H1 (cell line): ENCODE measurements at regions not wholly inside any gene's neighbourhood (a gene's known extent, or its start where the extent isn't known, plus 50 kb on each side); places are given as distances from the start of the nearest gene placed in this dataset.

ENCODE experiments used
- CTCF ChIA-PET: fragments of 300-600 bp; sonication (Branson Sonifier 250); formaldehyde crosslinking; loops from one replicate; lab custom pipeline; 2021; ENCODE audit not compliant: partially characterized antibody; lab: Charles Lee
- POLR2A ChIA-PET: fragments of 300-600 bp; sonication (Branson Sonifier 250); formaldehyde crosslinking; loops from one replicate; lab custom pipeline; 2021; ENCODE audit warnings: inconsistent platforms; ENCODE audit not compliant: partially characterized antibody; lab: Charles Lee
- DNase-seq, 2 experiments: peaks; one replicate each; pipeline versions ENCODE4 v3.0.0 to v3.0.0-alpha.2; 2010 to 2022; ENCODE audit warnings: low spot score in 2 of 2, low read depth in 1 of 2, mixed read lengths in 1 of 2
- FAIRE-seq: peaks from 2 replicates; lab custom pipeline; 2011; peaks lifted over from hg19 to GRCh38; lab: Jason Lieb, UNC
- H2AFZ ChIP-seq: 2 replicates; pipeline ENCODE4 v1.8.1; 2012; ENCODE audit warnings: low read length, inconsistent platforms
- H2AK5ac ChIP-seq: 2 replicates; pipeline ENCODE4 v1.6.1; 2013; ENCODE audit warnings: low read depth, low read length
- H2BK120ac ChIP-seq: replicated peaks from 2 replicates; pipeline ENCODE3; 2013; ENCODE audit warnings: low read depth, low read length, inconsistent platforms
- H2BK12ac ChIP-seq: 2 replicates; pipeline ENCODE4 v1.6.1; 2013; ENCODE audit warnings: low read depth, low read length
- H2BK15ac ChIP-seq: 2 replicates; pipeline ENCODE4 v1.6.1; 2013; ENCODE audit warnings: low read length
- H2BK20ac ChIP-seq: 2 replicates; pipeline ENCODE4 v1.6.1; 2013; ENCODE audit warnings: low read length
- H2BK5ac ChIP-seq: 2 replicates; pipeline ENCODE4 v1.6.1; 2013; ENCODE audit warnings: low read depth, low read length
- H3K14ac ChIP-seq: 2 replicates; pipeline ENCODE4 v1.6.1; 2013; ENCODE audit warnings: inconsistent platforms; ENCODE audit not compliant: insufficient read length
- H3K18ac ChIP-seq: 2 replicates; pipeline ENCODE4 v1.6.1; 2013; ENCODE audit warnings: low read length; ENCODE audit errors: extremely low read depth
- H3K23ac ChIP-seq: 2 replicates; pipeline ENCODE4 v1.6.1; 2013; ENCODE audit warnings: inconsistent platforms; ENCODE audit not compliant: insufficient read length
- H3K23me2 ChIP-seq: 2 replicates; pipeline ENCODE4 v1.6.1; 2013; ENCODE audit warnings: low read depth, low read length
- H3K27ac ChIP-seq: 2 replicates; pipeline ENCODE4 v1.6.1; 2011; ENCODE audit warnings: low read depth, low read length, inconsistent platforms
- H3K27me3 ChIP-seq, 4 experiments: replicated peaks in 1 of 4; 1 replicate in 1 of 4; 2 replicates in 3 of 4; pipeline versions ENCODE4 v1.6.1 to v1.8.1; 2011 to 2013; ENCODE audit warnings: low read length in 3 of 4, mild to moderate bottlenecking in 3 of 4, inconsistent platforms in 2 of 4, mixed read lengths in 2 of 4, moderate library complexity in 1 of 4; ENCODE audit not compliant: control insufficient read depth in 3 of 4, insufficient read depth in 3 of 4; ENCODE audit errors: extremely low read depth in 1 of 4
- H3K36me3 ChIP-seq, 4 experiments: 2 replicates each; pipeline versions ENCODE4 v1.6.1 to v1.8.1; 2011 to 2013; ENCODE audit warnings: mild to moderate bottlenecking in 4 of 4, low read length in 3 of 4, moderate library complexity in 2 of 4, control low read depth in 1 of 4, inconsistent platforms in 1 of 4; ENCODE audit not compliant: insufficient read depth in 4 of 4, control insufficient read depth in 2 of 4
- H3K4ac ChIP-seq: replicated peaks from 2 replicates; pipeline ENCODE3; 2013; ENCODE audit warnings: low read length, low read depth, mixed read lengths, inconsistent platforms; ENCODE audit not compliant: insufficient read length
- H3K4me1 ChIP-seq, 4 experiments: replicated peaks in 1 of 4; 1 replicate in 1 of 4; 2 replicates in 3 of 4; pipeline versions ENCODE4 v1.6.1 to v1.8.1; 2011 to 2013; ENCODE audit warnings: low read length in 3 of 4, inconsistent platforms in 2 of 4, mixed read lengths in 1 of 4; ENCODE audit not compliant: insufficient read depth in 4 of 4, control insufficient read depth in 3 of 4
- H3K4me2 ChIP-seq, 2 experiments: 2 replicates each; pipeline versions ENCODE4 v1.6.1 to v1.8.1; 2011 to 2013; ENCODE audit warnings: low read depth in 2 of 2, low read length in 2 of 2, control low read depth in 1 of 2, inconsistent platforms in 1 of 2, mild to moderate bottlenecking in 1 of 2; ENCODE audit not compliant: insufficient read depth in 1 of 2
- H3K4me3 ChIP-seq, 4 experiments: fragments of 200-600, 300-600 bp in 1 of 4; sonication (generic), shearing (Covaris generic), sonication (Bioruptor Twin) in 1 of 4; 2 replicates each; pipeline versions ENCODE4 v1.5.1 to v1.8.1; 2011 to 2016; ENCODE audit warnings: low read length in 4 of 4, low read depth in 3 of 4, control low read depth in 2 of 4, inconsistent platforms in 2 of 4, mild to moderate bottlenecking in 2 of 4, mixed read lengths in 1 of 4, moderate library complexity in 1 of 4; ENCODE audit not compliant: insufficient read depth in 2 of 4; ENCODE audit errors: extremely low read depth in 1 of 4
- H3K56ac ChIP-seq: replicated peaks from 2 replicates; pipeline ENCODE3; 2013; ENCODE audit warnings: low read depth, mild to moderate bottlenecking, mixed read lengths, low read length, inconsistent platforms; ENCODE audit not compliant: insufficient read length
- H3K79me1 ChIP-seq: 2 replicates; pipeline ENCODE4 v1.6.1; 2013; ENCODE audit warnings: low read depth, low read length, control low read depth
- H3K79me2 ChIP-seq, 2 experiments: 2 replicates each; pipeline versions ENCODE4 v1.6.1 to v1.8.1; 2012 to 2013; ENCODE audit warnings: low read length in 2 of 2, mild to moderate bottlenecking in 2 of 2, inconsistent platforms in 1 of 2; ENCODE audit not compliant: insufficient read depth in 2 of 2, control insufficient read depth in 1 of 2
- H3K9ac ChIP-seq, 4 experiments: replicated peaks in 1 of 4; 1 replicate in 1 of 4; 2 replicates in 3 of 4; pipeline versions ENCODE4 v1.6.1 to v1.8.1; 2011 to 2013; ENCODE audit warnings: low read depth in 3 of 4, low read length in 3 of 4, control low read depth in 2 of 4, mild to moderate bottlenecking in 2 of 4, moderate library complexity in 2 of 4, inconsistent platforms in 1 of 4; ENCODE audit errors: extremely low read depth in 1 of 4
- H3K9me3 ChIP-seq, 2 experiments: 2 replicates each; pipeline versions ENCODE4 v1.6.1 to v1.8.1; 2012 to 2013; ENCODE audit warnings: mild to moderate bottlenecking in 2 of 2, moderate library complexity in 2 of 2, control low read depth in 1 of 2, inconsistent platforms in 1 of 2, low read depth in 1 of 2, low read length in 1 of 2, mixed read lengths in 1 of 2; ENCODE audit not compliant: insufficient read depth in 2 of 2
- H4K20me1 ChIP-seq, 2 experiments: replicated peaks in 1 of 2; 2 replicates each; pipeline versions ENCODE3 to v1.8.1; 2011 to 2013; ENCODE audit warnings: inconsistent platforms in 2 of 2, low read length in 2 of 2, mild to moderate bottlenecking in 1 of 2; ENCODE audit not compliant: insufficient read depth in 2 of 2, control insufficient read depth in 1 of 2
- H4K5ac ChIP-seq: 2 replicates; pipeline ENCODE4 v1.6.1; 2013; ENCODE audit warnings: low read length, low read depth, mixed read lengths, inconsistent platforms; ENCODE audit not compliant: insufficient read length
- H4K8ac ChIP-seq: 2 replicates; pipeline ENCODE4 v1.8.0; 2013; ENCODE audit warnings: mild to moderate bottlenecking, moderate library complexity, low read length, inconsistent platforms; ENCODE audit not compliant: insufficient read depth; ENCODE audit errors: extremely low read depth
- H4K91ac ChIP-seq: replicated peaks from 2 replicates; pipeline ENCODE3; 2013; ENCODE audit warnings: low read length, mixed read lengths, inconsistent platforms; ENCODE audit not compliant: insufficient read length
- CBX8 ChIP-seq: fragments of 300-800, 300-1000 bp; sonication (generic); IDR thresholded peaks from 2 replicates; pipeline ENCODE4 v1.7.1; 2016; ENCODE audit warnings: low read depth, low read length, borderline replicate concordance
- CREB1 ChIP-seq: IDR thresholded peaks from 2 replicates; pipeline ENCODE4 v1.6.1; 2012; ENCODE audit warnings: inconsistent platforms
- GABPA ChIP-seq: IDR thresholded peaks from 2 replicates; pipeline ENCODE4 v1.6.1; 2011; ENCODE audit warnings: mild to moderate bottlenecking, low read length, moderate library complexity, borderline replicate concordance; ENCODE audit not compliant: insufficient read depth
- JUN ChIP-seq: IDR thresholded peaks from 2 replicates; pipeline ENCODE4 v1.6.1; 2011; ENCODE audit warnings: low read depth, mild to moderate bottlenecking, improper control_type of control experiment, low read length
- JUND ChIP-seq: IDR thresholded peaks from 2 replicates; pipeline ENCODE4 v1.6.1; 2011; ENCODE audit warnings: mild to moderate bottlenecking, improper control_type of control experiment, low read length
- PHF8 ChIP-seq: fragments of 200-600 bp; sonication (generic); conservative IDR thresholded peaks from 2 replicates; pipeline ENCODE4 v1.7.1; 2012; ENCODE audit warnings: low read depth, mild to moderate bottlenecking, inconsistent platforms, low read length, moderate library complexity
- POLR2A ChIP-seq, 2 experiments: IDR thresholded peaks; 1 replicate in 1 of 2; 2 replicates in 1 of 2; pipeline ENCODE4 v1.6.1; 2011; ENCODE audit warnings: low read depth in 2 of 2, low read length in 2 of 2, mild to moderate bottlenecking in 2 of 2; ENCODE audit errors: control extremely low read depth in 1 of 2
- TBP ChIP-seq: IDR thresholded peaks from 2 replicates; pipeline ENCODE4 v1.6.1; 2011; ENCODE audit warnings: low read depth, low read length, improper control_type of control experiment
- TEAD4 ChIP-seq: IDR thresholded peaks from 2 replicates; pipeline ENCODE4 v1.6.1; 2012; ENCODE audit warnings: low read depth, low read length, inconsistent platforms, mixed read lengths
- WGBS, 2 experiments: shearing (Covaris generic) in 1 of 2; methylation state at CpG; one replicate each; pipeline versions ENCODE4 v1.1.6 to v1.1.7; 2013 to 2015; ENCODE audit warnings: low lambda C conversion rate in 2 of 2, mixed read lengths in 2 of 2, inconsistent platforms in 1 of 2, low coverage in 1 of 2, missing lambda C conversion rate in 1 of 2; ENCODE audit not compliant: insufficient replicate concordance in 2 of 2, insufficient coverage in 1 of 2, insufficient read length in 1 of 2; ENCODE audit errors: extremely low coverage in 1 of 2, missing lambda C conversion rate in 1 of 2; 5-methylcytosine and 5-hydroxymethylcytosine counted together
- TF ChIP-seq, protein P1 (sequence below): IDR thresholded peaks from 2 replicates; pipeline ENCODE4 v1.6.1; 2011; ENCODE audit warnings: low read depth, mild to moderate bottlenecking, low read length; ENCODE audit not compliant: insufficient read depth

GRCh38 chr22:48451891-48452290 lies 1375.8 kb downstream of the BRD1 start:
- Histone ChIP-seq H2AFZ (no peak overlapping the region), H2BK120ac (no peak overlapping the region), H4K5ac (no peak overlapping the region), H3K4me2 (no peak overlapping the region), H3K18ac (no peak overlapping the region), H3K23ac (no peak overlapping the region)
- CTCF ChIA-PET, result no interaction called here
- TF ChIP-seq CREB1, result no peak
- TF ChIP-seq JUND, result no peak
- TF ChIP-seq, protein P1, sequence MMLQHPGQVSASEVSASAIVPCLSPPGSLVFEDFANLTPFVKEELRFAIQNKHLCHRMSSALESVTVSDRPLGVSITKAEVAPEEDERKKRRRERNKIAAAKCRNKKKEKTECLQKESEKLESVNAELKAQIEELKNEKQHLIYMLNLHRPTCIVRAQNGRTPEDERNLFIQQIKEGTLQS, result no peak
- no peak for TF ChIP-seq JUN
- no peak for TF ChIP-seq TEAD4
- no peak for TF ChIP-seq POLR2A (IDR thresholded peaks at IDR 0.05; ENCODE audit: control extremely low read depth in 1 of 2, low read depth in 2 of 2, low read length in 2 of 2)
- no peak for TF ChIP-seq GABPA
- no peak for TF ChIP-seq PHF8
- TF ChIP-seq CBX8, result no peak
- TF ChIP-seq TBP, result no peak
- TF ChIP-seq, all 59 proteins: peak for 0
- WGBS, 2 experiments, result 94% methylated on average over 10 of the region's 11 CpGs; no CpG with 5 or more reads in 1 of the 2 experiments
- Histone ChIP-seq H3K4me3 (no peak overlapping the region), H4K91ac (no peak overlapping the region), H3K79me2 (no peaks in the 10 kb centered on the region), H3K23me2 (no peaks in the 10 kb centered on the region), H4K8ac (no peak overlapping the region; the same call in 1 of the 2 replicates), H3K4ac (no peak overlapping the region), H3K9me3 (no peaks in the 10 kb centered on the region), H2AK5ac (no peak overlapping the region), H3K56ac (no peak overlapping the region), H3K36me3 (no peaks in the 10 kb centered on the region), H4K20me1 (no peaks in the 10 kb centered on the region), H2BK12ac (no peak overlapping the region), H3K27ac (no peak overlapping the region), H3K9ac (no peak overlapping the region), H2BK5ac (no peak overlapping the region), H3K27me3 (no peaks in the 10 kb centered on the region), H2BK15ac (no peak overlapping the region), H3K4me1 (no peaks in the 10 kb centered on the region), H2BK20ac (no peak overlapping the region), H3K79me1 (no peaks in the 10 kb centered on the region), H3K14ac (no peak overlapping the region)
- DNase-seq (no peak), FAIRE-seq (no peak)
- POLR2A ChIA-PET, result no interaction called here
